ENCODE measurements at regions not wholly inside any gene's neighbourhood (a gene's known extent, or its start where the extent isn't known, plus 50 kb on each side); places are given as distances from the start of the nearest gene placed in this dataset.

- BruUV-seq (replicated peaks) = no TSS peak
- H3K4me1 ChIP-seq (ENCODE audit: control insufficient read depth, insufficient read depth, low read length) = no peaks in the 10 kb centered on the region
- H3K27ac ChIP-seq (ENCODE audit: low read length) = no peak overlapping the region
- peaks cover 5% of the 10 kb centered on the region; the same call in 1 of the 2 replicates for H3K9me3 ChIP-seq (ENCODE audit: control insufficient read depth, insufficient read depth, low read depth, low read length)
- in situ Hi-C loops (cut with HindIII; ENCODE audit: low pct_unique_long_range_greater_than_20kb, low sequenced_read_pairs) = no loop called here
- H3K36me3 ChIP-seq (ENCODE audit: control insufficient read depth, insufficient read depth, low read length) = no peaks in the 10 kb centered on the region
- DNase-seq (ENCODE audit: low read depth, low spot score) = no peak
- ChIA-PET POLR2A (interaction anchor here (0.6 kb wide), 1 partner anchor 358 kb away, joined by 3 read pairs; no protein-coding TSS in a partner anchor), CTCF (no interaction called here)
- no peaks in the 10 kb centered on the region for H3K27me3 ChIP-seq (ENCODE audit: control insufficient read depth, insufficient read depth, low read length)
- intact Hi-C loops (cut with micrococcal nuclease; ENCODE audit: unreplicated experiment) = no loop called here
- TF ChIP-seq CTCF (IDR thresholded peaks at IDR 0.05) (no peak), POLR2AphosphoS5 (IDR thresholded peaks at IDR 0.05; ENCODE audit: low read depth, low read length) (no peak), SIN3A (IDR thresholded peaks at IDR 0.05; ENCODE audit: borderline replicate concordance, insufficient read depth, low read depth, low read length) (no peak), REST (IDR thresholded peaks at IDR 0.05; ENCODE audit: insufficient read depth in 1 of 2, low read depth in 2 of 2, low read length in 1 of 2) (no peak), TCF7L2 (IDR thresholded peaks at IDR 0.05; ENCODE audit: low read depth, low read length) (no peak)
- no peak overlapping the region for H3K4me3 ChIP-seq (ENCODE audit: low read depth in 2 of 2, low read length in 2 of 2)
- ATAC-seq = no peak
Measured at GRCh38 chr10:106284802-106285587, 879.5 kb downstream of the SORCS1 start.

- H3K36me3 ChIP-seq (ENCODE audit: control insufficient read depth, insufficient read depth, low read length) = no peaks in the 10 kb centered on the region
- BruUV-seq (replicated peaks) = no TSS peak
- intact Hi-C loops (cut with micrococcal nuclease; ENCODE audit: unreplicated experiment) = no loop called here
- H3K4me3 ChIP-seq (ENCODE audit: low read depth in 2 of 2, low read length in 2 of 2) = no peak overlapping the region
- H3K27ac ChIP-seq (ENCODE audit: low read length) = no peak overlapping the region
- in situ Hi-C loops (cut with HindIII; ENCODE audit: low pct_unique_long_range_greater_than_20kb, low sequenced_read_pairs) = no loop called here
- DNase-seq (ENCODE audit: low read depth, low spot score) (no peak), ATAC-seq (no peak)
- H3K9me3 ChIP-seq (ENCODE audit: control insufficient read depth, insufficient read depth, low read depth, low read length) = no peaks in the 10 kb centered on the region
- no peaks in the 10 kb centered on the region for H3K4me1 ChIP-seq (ENCODE audit: control insufficient read depth, insufficient read depth, low read length)
- TF ChIP-seq TCF7L2 (IDR thresholded peaks at IDR 0.05; ENCODE audit: low read depth, low read length) (no peak), CTCF (IDR thresholded peaks at IDR 0.05) (no peak), SIN3A (IDR thresholded peaks at IDR 0.05; ENCODE audit: borderline replicate concordance, insufficient read depth, low read depth, low read length) (no peak), POLR2AphosphoS5 (IDR thresholded peaks at IDR 0.05; ENCODE audit: low read depth, low read length) (no peak), REST (IDR thresholded peaks at IDR 0.05; ENCODE audit: insufficient read depth in 1 of 2, low read depth in 2 of 2, low read length in 1 of 2) (no peak)
- ChIA-PET CTCF (no interaction called here), POLR2A (interaction anchor here (0.6 kb wide), 1 partner anchor 344 kb away, joined by 3 read pairs; no protein-coding TSS in a partner anchor)
- no peaks in the 10 kb centered on the region for H3K27me3 ChIP-seq (ENCODE audit: control insufficient read depth, insufficient read depth, low read length)
Measured at GRCh38 chr10:106280896-106281460, 883.5 kb downstream of the SORCS1 start.

Measured in Panc1 (cell line).